ENCODE measurements at regions not wholly inside any gene's neighbourhood (a gene's known extent, or its start where the extent isn't known, plus 50 kb on each side); places are given as distances from the start of the nearest gene placed in this dataset.
"Not testable (repeated sequence)": the region's sequence is repeated elsewhere in the genome, so short reads cannot be mapped to it uniquely, and the experiment has no call there.

DNA sequence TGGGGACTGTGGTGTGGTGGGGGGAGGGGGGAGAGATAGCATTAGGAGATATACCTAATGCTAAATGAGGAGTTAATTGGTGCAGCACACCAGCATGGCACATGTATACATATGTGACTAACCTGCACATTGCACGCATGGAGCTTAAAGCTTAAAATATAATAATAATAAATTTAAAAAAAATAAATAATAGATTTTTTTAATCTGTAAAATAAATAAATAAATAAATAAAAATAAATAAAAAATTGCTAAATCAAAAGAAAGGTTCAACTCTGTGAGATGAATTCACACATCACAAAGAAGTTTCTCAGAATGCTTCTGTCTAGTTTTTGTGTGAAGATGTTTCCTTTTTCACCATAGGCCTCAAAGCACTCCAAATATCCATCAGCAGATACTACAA is 1793.7 kb downstream of the UQCRFS1 start:
- H3K27ac ChIP-seq; H3K27me3 ChIP-seq; H3K4me3 ChIP-seq; DNase-seq; intact Hi-C loops (cut with DNase I); ATAC-seq; H3K4me1 ChIP-seq; H3K36me3 ChIP-seq: not testable (repeated sequence)
- 94 to 95% methylated on average over 1 of the region's 1 CpG for WGBS, 2 donors
- H3K9me3 ChIP-seq: peaks cover 0 to 85% (median 23%) of the 10 kb centered on the region in 11 donors

GRCh38 chr19:27393591-27393990 is 1819.4 kb downstream of the UQCRFS1 start:
- peaks cover 0 to 87% (median 13%) of the 10 kb centered on the region in 11 donors for H3K9me3 ChIP-seq
- 79 to 81% methylated on average over 2 of the region's 2 CpGs for WGBS, 2 donors
- H3K36me3 ChIP-seq: no peaks in the 10 kb centered on the region
- no peaks in the 10 kb centered on the region for H3K4me1 ChIP-seq
- no peak for DNase-seq
- no peak for ATAC-seq
- no peak overlapping the region for H3K27ac ChIP-seq
- H3K4me3 ChIP-seq: no peak overlapping the region
- intact Hi-C loops (cut with DNase I): no loop called here
- no peaks in the 10 kb centered on the region for H3K27me3 ChIP-seq
- no peak for TF ChIP-seq CTCF (IDR thresholded peaks at IDR 0.05)

DNA sequence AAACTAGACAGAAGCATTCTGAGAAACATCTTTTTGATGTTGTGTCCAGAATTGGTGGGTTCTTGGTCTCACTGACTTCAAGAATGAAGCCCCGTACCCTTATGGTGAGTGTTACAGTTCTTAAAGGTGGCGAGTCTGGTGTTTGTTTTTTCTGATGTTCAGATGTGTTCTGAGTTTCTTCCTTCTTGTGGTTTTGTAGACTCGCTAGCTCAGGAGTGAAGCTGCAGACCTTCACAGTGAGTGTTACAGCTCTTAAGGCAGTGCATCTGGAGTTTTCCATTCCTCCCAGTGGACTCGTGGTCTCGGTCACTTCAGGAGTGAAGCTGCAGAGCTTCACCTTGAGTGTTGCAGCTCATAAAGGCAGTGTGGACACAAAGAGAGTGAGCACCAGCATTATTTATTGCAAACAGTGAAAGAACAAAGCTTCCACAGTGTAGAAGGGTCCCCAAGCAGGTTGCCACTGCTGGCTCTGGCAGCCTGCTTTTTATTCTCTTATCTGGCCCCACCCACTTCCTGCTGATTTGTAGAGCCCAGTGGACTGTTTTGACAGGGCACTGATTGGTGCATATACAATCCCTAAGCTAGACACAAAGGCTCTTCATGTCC is 1820.8 kb downstream of the UQCRFS1 start:
- 68 to 70% methylated on average over 5 of the region's 5 CpGs for WGBS, 2 donors
- intact Hi-C loops (cut with DNase I): no loop called here
- DNase-seq (no peak), ATAC-seq (peak in 1 of 8 donors; percentile 33)
- TF ChIP-seq CTCF (IDR thresholded peaks at IDR 0.05): no peak
- no peaks in the 10 kb centered on the region for H3K36me3 ChIP-seq
- no peak overlapping the region for H3K4me3 ChIP-seq
- no peaks in the 10 kb centered on the region for H3K27me3 ChIP-seq
- H3K4me1 ChIP-seq: no peaks in the 10 kb centered on the region
- H3K9me3 ChIP-seq: peaks cover 0 to 90% (median 20%) of the 10 kb centered on the region in 11 donors
- no peak overlapping the region for H3K27ac ChIP-seq

DNA sequence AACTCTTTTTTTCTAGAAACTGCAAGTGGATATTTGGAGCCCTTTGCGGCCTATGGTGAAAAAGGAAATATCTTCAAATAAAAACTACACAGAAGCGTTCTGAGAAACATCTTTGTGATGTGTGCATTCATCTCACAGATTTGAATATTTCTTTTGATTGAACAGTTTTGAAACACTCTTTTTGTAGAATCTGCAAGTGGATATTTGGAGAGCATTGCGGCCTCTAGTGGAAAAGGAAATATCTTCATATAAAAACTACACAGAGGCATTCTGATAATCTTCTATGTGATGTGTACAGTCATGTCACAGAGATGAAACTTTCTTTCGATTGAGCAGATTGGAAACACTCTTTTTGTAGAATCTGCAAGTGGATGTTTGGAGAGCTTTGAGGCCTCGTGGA is 1833.6 kb downstream of the UQCRFS1 start:
- H3K4me1 ChIP-seq; H3K36me3 ChIP-seq; DNase-seq; ATAC-seq; intact Hi-C loops (cut with DNase I); H3K27me3 ChIP-seq; H3K4me3 ChIP-seq; H3K27ac ChIP-seq: not testable (repeated sequence)
- WGBS, 2 donors: 39 to 46% methylated on average over 5 of the region's 5 CpGs
- H3K9me3 ChIP-seq: peaks cover 0 to 92% (median 12%) of the 10 kb centered on the region in 11 donors

- ATAC-seq; H3K4me1 ChIP-seq; H3K4me3 ChIP-seq; H3K27ac ChIP-seq; H3K27me3 ChIP-seq; H3K36me3 ChIP-seq; DNase-seq; intact Hi-C loops (cut with DNase I): not testable (repeated sequence)
- 37 to 44% methylated on average over 3 of the region's 3 CpGs for WGBS, 2 donors
- peaks cover 2 to 95% (median 35%) of the 10 kb centered on the region in 11 donors for H3K9me3 ChIP-seq
Observed at GRCh38 chr19:27369603-27370002, 1843.3 kb downstream of the UQCRFS1 start.

DNA sequence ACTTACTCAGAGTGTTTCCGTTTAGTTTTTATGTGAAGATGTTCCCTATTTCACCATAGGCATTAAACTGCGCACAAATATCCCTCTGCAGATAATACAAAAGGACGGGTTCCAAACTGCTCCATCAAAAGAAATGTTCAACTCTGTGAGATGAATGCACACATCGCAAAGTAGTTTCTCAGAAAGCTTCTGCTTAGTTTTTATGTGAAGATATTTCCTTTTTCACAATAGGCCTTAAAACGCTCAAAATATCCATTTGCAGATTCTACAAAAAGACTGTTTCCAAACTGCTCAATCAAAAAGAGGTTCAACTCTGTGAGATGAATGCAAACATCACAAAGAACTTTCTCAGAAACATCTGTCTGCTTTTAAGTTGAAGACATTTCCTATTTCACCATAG is 1850.5 kb downstream of the UQCRFS1 start:
- H3K9me3 ChIP-seq: peaks cover 0 to 100% (median 59%) of the 10 kb centered on the region in 11 donors

GRCh38 chr19:27355581-27355980 is 1857.4 kb downstream of the UQCRFS1 start:
- intact Hi-C loops (cut with DNase I); ATAC-seq: not testable (repeated sequence)

More for the DNA sequence above, 1850.5 kb downstream of the UQCRFS1 start:
- ATAC-seq; H3K4me1 ChIP-seq; H3K27ac ChIP-seq; H3K27me3 ChIP-seq; DNase-seq; H3K4me3 ChIP-seq; H3K36me3 ChIP-seq; intact Hi-C loops (cut with DNase I): not testable (repeated sequence)
- 45 to 47% methylated on average over 5 of the region's 5 CpGs for WGBS, 2 donors

More at GRCh38 chr19:27355581-27355980, 1857.4 kb downstream of the UQCRFS1 start:
- not testable (repeated sequence) for H3K4me1 ChIP-seq, H3K36me3 ChIP-seq, H3K4me3 ChIP-seq, DNase-seq, H3K27ac ChIP-seq, H3K27me3 ChIP-seq
- WGBS, 2 donors: 38% methylated on average over 4 of the region's 4 CpGs
- H3K9me3 ChIP-seq: peaks cover 0 to 100% (median 83%) of the 10 kb centered on the region in 11 donors
